GM19468 (cell line): ENCODE measurements at regions not wholly inside any gene's neighbourhood (a gene's known extent, or its start where the extent isn't known, plus 50 kb on each side); places are given as distances from the start of the nearest gene placed in this dataset.
"Not testable (repeated sequence)": the region's sequence is repeated elsewhere in the genome, so short reads cannot be mapped to it uniquely, and the experiment has no call there.

ENCODE experiments used
- ATAC-seq: cut with Tn5 transposase; IDR thresholded peaks from one replicate; pipeline ENCODE4 v1.9.1; 2021; ENCODE audit warnings: mild to moderate bottlenecking, moderate library complexity, moderate number of reproducible peaks; ENCODE audit not compliant: unreplicated experiment; ENCODE audit errors: extremely low read depth

DNA sequence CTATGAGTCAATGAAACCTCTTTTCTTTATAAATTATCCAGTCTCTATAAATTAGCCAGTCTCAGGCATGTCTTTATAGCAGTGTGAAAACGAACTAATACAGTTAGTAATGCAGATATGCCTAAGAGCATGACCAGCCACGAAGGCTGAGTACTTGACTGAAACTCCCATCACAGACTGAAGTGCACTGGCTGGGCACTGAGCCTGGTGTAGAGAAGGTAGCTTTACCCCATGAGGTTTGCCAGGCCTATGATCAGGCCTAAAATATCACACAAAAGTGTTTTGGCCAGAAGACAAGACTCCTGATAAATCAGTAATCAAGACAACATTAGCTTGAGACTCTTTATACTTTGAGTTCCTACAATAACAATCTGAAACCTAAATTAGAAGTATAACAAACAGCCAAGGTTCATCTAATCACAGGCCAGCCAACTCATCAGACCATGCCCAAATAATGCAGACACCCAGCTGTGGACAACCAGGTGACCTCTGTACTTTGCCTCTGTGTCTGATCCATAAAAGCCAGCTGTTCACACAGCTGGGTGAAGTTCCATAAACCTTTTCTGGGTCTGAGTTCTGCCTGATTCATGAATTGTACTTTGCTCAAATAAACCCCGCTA, 771.8 kb upstream of the SLITRK1 start:
- ATAC-seq = no peak

DNA sequence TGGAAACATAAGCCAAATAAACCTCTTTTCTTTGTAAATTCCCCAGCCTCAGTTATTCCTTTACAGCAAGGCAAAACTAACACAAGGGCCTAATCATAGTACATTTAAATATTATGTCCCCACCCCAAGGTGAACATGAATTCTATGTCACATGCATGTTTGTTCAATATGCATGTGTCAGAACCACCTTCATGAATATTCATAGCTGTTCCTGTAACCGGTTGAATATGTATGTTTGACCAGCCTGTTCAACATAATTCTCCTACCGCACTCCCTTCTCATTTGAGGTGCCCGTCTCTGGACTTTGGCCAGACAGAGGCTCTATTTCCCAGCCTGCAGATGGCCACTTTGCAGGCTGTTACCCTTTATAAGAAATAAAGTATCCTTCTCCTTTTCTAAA, 769.4 kb upstream of the SLITRK1 start:
- no peak for ATAC-seq

DNA sequence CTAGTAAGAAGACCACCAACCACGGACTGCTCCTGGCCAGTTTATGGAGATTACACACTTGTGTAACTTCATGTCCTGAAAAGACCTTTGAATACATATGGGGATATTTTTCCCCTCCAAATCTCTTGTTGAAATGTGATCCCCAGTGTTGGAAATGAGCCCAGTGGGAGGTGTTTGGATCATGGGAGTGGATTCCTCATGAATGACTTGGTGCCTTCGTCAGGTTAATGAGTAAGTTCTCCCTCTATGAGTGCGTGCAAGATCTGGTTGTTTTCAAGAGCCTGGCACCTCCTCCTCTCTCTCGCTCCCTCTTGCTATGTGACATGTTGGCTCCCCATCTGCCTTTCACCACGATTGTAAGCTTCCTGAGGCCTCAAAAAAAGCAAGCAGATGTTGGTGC, 769.0 kb upstream of the SLITRK1 start:
- no peak for ATAC-seq

DNA sequence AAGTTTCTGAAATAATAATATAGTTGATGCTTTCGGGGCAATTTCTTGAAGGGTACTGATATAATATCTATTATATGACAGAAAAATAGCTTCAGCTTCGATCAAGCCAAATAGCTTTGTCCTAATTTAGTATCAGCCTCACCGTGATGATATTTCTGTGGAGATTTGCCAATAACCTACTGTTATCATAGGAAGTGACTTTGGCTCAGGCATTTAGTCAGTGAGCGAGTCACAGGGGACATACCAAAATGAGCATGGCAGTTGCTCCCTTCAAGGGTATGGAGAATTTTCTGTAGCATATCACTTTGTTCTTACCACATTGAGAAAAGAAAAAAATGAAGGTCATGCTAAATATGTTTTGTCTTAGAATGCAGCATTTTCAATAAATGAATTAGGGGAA, 767.6 kb upstream of the SLITRK1 start:
- no peak for ATAC-seq

DNA sequence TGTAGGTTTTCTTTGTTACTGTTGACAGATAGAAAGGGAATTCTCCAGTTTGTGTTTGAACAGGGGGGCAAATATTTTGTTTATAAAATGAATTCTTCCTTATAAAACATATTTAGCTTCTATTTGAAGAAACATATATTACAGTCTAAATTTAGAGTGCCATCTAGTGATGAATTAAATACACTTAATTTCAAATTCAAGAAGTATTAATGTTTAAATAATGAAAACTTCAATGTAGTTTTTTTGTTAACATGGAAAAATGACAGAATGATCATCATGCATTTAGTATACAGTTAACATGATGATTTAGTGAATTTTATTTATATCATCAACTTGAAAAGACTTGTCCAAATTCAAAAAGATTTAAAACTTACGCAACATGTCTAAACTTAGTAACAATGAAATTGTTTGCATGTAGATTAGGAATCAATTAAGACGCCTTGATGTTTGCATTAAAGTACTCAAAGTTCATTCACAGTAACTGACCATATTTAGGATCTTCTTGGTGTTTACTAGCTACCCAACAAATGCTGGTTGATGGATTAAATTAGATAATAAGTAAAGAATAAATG, 765.9 kb upstream of the SLITRK1 start:
- no peak for ATAC-seq

DNA sequence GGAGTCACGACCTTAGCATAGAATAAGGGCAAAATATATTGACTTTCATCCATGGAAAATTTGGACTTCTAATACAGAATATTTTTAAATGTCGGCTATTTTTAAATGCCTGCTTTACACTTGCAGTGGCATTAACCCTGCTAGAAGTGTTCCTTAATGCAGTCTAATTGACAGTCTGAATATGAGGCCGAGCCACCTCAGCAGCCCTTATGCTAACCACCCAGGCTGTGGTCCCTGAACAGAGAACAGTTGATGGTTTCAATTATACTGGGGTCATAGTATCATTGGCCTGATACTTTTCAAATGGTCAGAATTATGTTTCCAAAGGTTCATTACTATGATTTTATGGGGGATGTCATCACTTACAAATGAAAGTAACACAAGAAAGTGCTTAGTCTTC, 764.7 kb upstream of the SLITRK1 start:
- no peak for ATAC-seq

DNA sequence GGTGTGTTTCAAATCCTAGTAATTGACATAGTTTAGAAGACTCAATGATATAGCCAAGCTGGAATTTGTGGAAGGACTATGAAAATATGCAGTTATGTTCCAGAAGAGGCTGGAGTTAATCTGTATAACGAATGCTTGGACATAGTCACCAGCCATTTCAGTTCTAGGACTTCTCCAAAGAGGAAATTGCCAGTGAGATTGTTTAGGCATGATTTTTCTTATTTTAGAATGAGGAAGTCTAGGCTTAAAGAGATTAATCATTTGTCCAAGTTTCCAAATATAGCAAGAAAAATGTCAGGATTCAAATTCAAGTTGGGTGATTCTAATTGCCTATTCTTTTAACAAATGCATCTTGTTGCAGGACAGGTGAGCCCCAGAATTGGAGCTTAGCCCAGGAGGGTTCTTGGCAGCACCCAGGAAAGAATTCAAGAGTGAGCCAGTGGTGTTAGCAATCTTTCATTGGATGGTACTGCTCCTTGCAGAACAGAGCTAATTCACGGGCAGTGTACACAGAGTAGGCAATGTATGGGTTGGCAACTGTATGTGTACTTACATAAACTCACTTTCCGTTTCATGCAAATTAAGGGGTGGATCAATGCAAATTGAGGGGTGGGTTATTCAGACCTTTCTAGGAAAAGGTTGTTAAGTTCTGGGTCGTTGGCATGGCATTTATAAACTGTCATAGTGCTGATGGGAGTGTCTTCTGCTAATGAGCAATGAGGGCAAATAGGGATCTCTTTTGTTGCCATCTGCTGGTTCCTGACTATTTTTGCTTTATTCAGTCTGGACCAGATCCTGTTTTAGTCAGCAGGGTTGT, 763.1 kb upstream of the SLITRK1 start:
- no peak for ATAC-seq

DNA sequence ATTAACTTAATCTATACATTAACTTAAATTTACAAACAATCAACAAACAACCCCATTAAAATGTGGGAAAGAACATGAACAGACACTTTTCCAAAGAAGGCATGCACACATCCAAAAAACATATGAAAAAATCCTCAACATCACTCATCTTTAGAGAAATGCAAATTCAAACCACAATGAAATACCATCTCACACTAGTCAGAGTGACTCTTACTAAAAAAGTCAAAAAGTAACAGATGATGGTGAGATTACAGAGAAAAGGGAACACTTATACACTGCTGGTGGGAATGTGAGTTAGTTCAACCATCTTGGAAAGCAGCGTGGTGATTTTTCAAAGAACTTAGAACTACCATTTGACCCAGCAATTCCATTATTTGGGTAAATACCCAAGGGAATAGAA, 759.2 kb upstream of the SLITRK1 start:
- ATAC-seq = no peak

DNA sequence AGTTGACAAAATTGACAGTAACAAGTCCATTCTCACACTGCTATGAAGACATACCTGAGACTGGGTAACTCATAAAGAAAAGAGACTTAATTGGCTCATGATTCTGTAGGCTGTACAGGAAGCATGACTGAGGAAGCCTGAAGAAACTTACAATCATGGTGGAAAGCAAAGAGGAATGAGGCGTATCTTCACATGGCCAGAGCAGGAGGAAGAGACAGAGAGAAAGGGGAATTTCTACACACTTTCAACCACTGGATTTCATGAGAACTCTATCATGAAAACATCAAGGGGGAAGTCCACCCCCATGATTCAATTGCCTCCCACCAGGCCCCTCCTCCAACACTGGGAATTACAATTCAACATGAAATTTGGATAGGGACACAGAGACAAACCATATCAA, 758.4 kb upstream of the SLITRK1 start:
- ATAC-seq = no peak

DNA sequence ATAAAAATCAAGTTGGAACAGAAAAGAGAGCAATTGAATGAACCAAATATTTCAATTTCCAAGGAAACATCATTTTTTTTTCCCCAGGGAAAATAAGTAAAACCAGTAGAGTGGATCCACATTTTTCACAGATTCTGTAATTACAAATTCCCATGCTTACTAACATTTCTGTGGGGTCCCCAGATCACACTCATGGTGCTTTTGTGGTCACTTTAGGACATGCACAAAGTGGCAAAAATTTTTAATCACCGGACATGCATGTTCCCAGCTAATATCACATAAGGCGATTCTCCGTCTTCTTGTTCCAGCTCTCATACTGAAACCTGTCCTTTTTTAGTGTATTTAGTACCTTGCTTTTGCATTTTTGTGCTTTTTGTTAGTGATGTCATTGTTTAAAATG, 748.2 kb upstream of the SLITRK1 start:
- ATAC-seq = no peak

DNA sequence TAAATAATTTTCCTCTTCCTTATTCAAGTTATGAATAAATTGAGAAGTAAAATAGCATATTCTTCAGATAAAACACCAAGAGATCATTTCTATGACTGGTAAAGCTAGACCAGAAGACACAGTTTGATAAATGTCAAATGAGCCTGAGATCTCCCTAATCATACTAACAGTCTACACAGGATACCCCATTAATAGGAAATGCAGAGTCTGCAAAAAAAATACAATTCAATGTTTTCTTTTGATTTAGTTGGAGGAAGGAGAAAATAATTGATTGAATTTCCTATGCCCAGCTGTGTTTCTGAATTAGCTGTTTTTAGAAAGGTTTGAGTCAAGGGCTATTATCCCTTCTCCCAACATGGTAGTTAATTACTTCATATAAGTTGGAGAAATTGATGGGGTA, 734.6 kb upstream of the SLITRK1 start:
- ATAC-seq = no peak

DNA sequence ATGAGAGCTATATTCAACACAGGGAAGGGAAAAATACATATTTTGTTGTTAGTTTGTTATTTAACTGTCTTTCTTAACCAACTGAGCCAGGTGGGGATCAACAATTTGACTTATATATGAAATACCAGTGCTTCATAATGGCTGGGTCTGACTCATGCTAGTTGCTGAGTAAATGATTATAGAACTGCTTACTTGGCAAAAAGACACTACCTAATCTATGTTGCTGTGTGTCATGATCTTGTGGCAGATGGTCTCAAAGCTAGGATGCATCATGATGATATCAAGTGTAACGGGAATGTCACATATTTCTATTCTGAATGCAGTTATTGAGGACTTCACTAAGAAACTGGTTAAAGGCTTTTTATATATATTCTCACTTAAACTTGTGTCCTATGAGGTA, 727.4 kb upstream of the SLITRK1 start:
- no peak for ATAC-seq

DNA sequence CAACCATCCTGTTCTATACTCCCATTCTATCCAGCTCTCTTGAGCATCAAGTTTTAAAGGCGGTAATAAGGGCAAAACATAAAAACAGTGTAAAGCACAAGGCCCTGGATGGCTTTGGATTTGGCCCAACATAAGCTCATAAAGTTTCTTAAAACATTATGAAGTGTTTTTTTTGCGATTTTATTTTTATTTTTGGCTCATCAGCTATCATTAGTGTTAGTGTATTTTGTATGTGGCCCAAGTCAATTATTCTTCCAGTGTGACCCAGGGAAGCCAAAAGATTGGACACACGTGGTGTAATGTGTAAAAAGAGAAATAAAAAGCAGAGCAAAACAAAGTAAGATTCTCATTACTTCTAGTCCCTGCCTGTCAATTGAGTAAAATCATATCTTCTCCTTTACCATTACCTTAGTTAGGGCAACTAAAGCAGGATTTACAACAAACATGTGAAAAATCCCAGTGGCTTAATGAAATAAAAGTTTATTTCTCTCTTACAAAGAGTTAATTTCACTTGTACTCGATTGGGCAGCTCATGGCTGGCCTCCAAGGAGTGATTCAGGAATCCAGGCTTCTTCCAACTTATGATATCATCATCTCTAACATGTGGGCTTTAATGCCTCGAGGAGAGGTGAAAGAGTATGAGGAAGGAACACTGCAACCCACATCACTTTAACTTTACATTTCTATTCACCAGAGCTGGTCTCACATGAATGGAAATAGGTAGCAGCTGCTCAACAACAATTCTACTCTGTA, 725.2 kb upstream of the SLITRK1 start:
- ATAC-seq = no peak

DNA sequence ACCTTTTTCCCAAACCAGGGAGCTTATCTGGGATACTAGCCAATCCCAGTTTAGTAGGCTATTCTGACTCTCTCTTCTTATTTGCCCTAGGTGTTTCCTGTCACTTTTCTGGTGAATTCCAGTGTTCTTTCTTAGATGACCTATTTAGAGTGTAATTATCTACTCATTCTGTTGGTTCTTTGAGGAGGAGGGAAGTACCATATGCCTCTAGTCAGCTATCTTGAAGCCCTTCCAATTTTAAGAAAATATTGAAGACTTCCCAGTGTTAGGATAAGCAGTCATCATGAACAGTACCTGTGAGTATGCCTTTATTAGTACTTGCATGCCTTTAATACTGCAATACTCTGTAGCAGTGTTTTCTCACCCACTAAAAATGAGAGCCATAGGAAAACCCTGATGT, 724.3 kb upstream of the SLITRK1 start:
- no peak for ATAC-seq

DNA sequence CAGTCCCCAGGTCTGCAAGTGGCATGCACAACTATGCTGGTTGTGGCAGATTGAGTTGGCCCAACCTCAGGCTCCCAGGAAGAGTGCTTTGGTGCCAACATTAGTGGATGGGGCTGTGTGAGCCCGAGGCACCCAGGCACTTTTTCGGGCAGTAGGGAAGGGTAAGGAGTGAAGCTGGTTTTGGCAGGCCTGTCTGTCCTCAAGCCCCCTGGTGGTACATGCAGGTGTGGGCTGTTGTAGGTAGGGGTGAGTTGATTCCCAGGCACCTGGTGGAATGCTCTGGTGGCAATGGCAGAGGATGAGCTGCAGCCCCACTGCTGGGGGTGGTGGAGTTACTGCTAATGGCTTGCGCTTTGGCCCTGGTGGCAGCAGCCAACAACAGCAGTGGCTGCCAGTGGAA, 723.7 kb upstream of the SLITRK1 start:
- no peak for ATAC-seq

DNA sequence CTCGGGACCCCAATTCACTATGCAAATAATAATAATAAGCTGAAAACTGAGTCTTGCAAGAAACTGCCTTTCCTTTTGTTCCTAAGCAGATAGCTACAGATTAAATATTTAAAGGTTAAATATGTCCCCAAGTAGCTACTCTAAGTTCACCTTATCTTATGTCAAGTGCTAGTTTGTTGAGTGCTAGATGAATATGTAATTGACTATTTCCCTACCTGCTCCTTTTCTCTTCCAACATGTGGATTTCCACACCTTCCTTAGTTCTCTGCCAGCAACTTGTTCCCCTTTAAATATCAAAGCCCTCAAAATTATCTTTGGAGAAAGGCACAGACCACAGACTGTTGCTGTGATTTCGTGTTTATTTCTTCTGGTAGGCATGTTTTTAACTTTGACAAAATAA, 709.2 kb upstream of the SLITRK1 start:
- ATAC-seq = no peak

DNA sequence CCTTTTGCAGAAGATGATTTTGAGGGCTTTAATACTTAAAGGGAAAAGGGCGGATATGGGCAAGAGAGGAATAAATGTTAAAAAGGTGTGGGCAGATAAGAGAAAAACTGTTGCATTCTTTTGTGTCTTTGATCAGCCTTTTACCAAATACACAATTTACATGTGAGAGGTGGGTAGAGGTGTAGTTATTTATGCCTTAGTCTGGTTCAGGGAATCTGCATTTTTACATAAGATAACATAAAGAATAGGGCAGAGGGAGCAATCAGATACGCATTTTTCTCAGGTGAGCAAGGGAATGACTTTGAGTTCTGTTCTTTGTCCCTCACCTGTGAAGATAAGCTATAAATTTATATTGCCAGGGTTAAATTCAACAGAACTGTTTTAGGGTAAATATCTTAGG, 708.4 kb upstream of the SLITRK1 start:
- ATAC-seq = no peak

DNA sequence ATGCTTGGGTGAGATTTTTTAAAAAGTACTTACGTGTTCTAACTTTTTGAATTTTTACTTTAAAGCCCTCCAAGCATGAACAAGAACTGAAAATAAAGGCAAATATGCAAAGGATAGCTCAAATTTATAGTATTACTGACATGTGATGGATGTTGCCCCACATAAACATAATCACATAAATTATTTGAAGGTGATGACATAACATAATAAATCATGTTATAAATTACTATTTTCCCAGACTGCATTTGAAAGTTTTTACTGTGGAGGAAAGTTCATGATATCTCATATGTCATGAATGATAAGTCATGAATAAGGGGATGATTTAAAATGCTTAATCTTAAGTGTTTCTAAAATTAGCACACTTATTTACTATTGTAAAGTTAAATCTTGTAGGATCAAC, 705.7 kb upstream of the SLITRK1 start:
- no peak for ATAC-seq

DNA sequence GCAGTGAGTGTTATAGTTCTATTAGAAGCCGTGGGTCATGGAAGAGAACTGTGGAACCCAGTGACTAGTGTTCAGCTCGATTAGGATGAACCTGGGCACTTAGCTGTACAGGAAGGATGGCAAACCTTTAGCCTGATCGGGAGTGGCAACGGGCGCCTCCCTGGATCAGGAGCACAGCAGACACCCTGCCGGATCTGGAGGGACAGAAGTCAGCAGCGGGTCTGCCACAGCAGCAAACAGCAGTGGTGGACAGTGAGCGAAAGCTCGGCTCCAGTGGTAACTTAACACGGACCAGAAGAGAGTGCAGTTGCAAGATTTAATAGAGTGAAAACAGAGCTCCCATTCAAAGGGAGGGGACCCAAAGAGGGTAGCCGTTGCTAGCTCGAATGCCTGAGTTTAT, 697.6 kb upstream of the SLITRK1 start:
- not testable (repeated sequence) for ATAC-seq

DNA sequence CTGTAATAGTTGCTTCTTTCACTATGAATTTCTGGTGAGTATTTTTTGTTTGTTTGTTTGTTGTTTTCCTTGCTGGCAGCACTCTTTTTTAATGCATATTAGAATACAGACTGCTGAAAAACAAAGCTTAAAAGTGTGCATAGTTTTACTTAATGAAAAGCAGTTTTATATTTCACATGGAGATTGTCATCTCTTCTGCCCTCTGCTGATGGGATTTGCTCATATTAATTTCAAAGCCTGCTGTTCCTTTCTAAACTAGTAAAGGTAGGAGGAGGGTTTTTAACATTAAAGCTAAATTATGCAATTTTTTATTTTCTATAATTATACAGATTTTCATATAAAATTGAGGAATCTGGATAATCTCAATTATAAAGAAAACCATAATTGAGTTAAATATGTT, 692.6 kb upstream of the SLITRK1 start:
- ATAC-seq = no peak

DNA sequence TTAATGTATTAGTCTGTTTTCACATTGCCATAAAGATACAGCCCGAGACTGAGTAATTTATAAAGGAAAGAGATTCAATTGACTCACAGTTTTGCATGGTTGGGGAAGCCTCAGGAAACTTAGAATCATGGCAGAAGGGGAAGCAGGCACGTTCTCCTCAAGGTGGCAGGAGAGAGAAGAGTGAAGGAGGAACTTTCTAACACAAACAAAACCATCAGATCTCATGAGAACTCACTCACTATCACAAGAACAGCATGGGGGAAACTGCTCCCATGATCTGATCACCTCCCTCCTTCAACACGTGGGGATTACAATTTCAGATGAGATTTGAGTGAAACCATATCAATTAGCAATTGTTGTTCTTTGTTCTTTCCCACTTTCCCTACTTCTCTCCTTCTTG, 689.0 kb upstream of the SLITRK1 start:
- ATAC-seq = no peak
